A549 (cell line): ENCODE measurements at regions not wholly inside any gene's neighbourhood (a gene's known extent, or its start where the extent isn't known, plus 50 kb on each side); places are given as distances from the start of the nearest gene placed in this dataset.

Source experiments
- ATAC-seq, 2 experiments: fragments of 200-7000 bp in 1 of 2; fragments of >200 bp in 1 of 2; cut with Nextera tagmentation in 1 of 2; cut with Tn5 transposase in 1 of 2; 3 replicates each; pipeline versions ENCODE4 v1.8.0 to v1.9.1; 2018 to 2020; ENCODE audit warnings: mild to moderate bottlenecking in 1 of 2, moderate library complexity in 1 of 2
- CTCF ChIA-PET: fragments of 300-600 bp; sonication (Branson Sonifier 250); formaldehyde crosslinking; extraction: SDS; loops from one replicate; lab custom pipeline; 2021; ENCODE audit warnings: antibody characterized with exemption, inconsistent platforms; lab: Yijun Ruan, JAX
- POLR2A ChIA-PET: fragments of 350-600 bp; formaldehyde crosslinking; extraction: SDS; loops from one replicate; lab custom pipeline; 2021; ENCODE audit warnings: antibody characterized with exemption, inconsistent platforms; lab: Yijun Ruan, JAX
- DNase-seq, 2 experiments: peaks; one replicate each; pipeline versions ENCODE4 v3.0.0 to v3.0.0-alpha.2; 2011 to 2016; ENCODE audit warnings: low read depth in 1 of 2, low spot score in 1 of 2
- FAIRE-seq: peaks from 2 replicates; lab custom pipeline; 2011; peaks lifted over from hg19 to GRCh38; lab: Jason Lieb, UNC
- H3K27ac ChIP-seq, 2 experiments: fragments of >200 bp; sonication (Bioruptor Twin); formaldehyde crosslinking; 3 replicates each; pipeline ENCODE4 v1.5.1; 2016 to 2017
- H3K4me1 ChIP-seq: fragments of >200 bp; sonication (Bioruptor Twin); formaldehyde crosslinking; 3 replicates; pipeline ENCODE4 v1.6.1; 2016
- H3K4me2 ChIP-seq: fragments of >200 bp; sonication (Bioruptor Twin); formaldehyde crosslinking; 3 replicates; pipeline ENCODE4 v1.6.1; 2016
- H3K4me3 ChIP-seq: fragments of >200 bp; sonication (Bioruptor Twin); formaldehyde crosslinking; 3 replicates; pipeline ENCODE4 v1.5.1; 2016
- H3K9me3 ChIP-seq: fragments of >200 bp; sonication (Bioruptor Twin); formaldehyde crosslinking; 3 replicates; pipeline ENCODE4 v1.6.1; 2016
- BHLHE40 ChIP-seq: IDR thresholded peaks from 2 replicates; pipeline ENCODE4 v1.6.1; 2012; ENCODE audit warnings: low read depth, low read length, inconsistent platforms
- CBX2 ChIP-seq: fragments of 200-600 bp; sonication (generic); IDR thresholded peaks from 2 replicates; pipeline ENCODE4 v1.6.1; 2016; ENCODE audit warnings: low read depth, mild to moderate bottlenecking, borderline replicate concordance
- EHF ChIP-seq: fragments of 250-450 bp; sonication (Bioruptor Pico); IDR thresholded peaks from 2 replicates; pipeline ENCODE4 v1.5.0; 2020; ENCODE audit warnings: mild to moderate bottlenecking
- EHMT2 ChIP-seq: fragments of 200-600 bp; sonication (generic); IDR thresholded peaks from 2 replicates; pipeline ENCODE4 v1.6.1; 2016; ENCODE audit warnings: antibody characterized with exemption, low read depth, mild to moderate bottlenecking, moderate library complexity
- ELK1 ChIP-seq: fragments of 150-350 bp; IDR thresholded peaks from 2 replicates; pipeline ENCODE4 v1.6.1; 2014; ENCODE audit warnings: low read depth, mild to moderate bottlenecking, low read length
- FOXS1 ChIP-seq: fragments of 250-450 bp; sonication (Bioruptor Pico); IDR thresholded peaks from 2 replicates; pipeline ENCODE4 v1.5.0; 2020; ENCODE audit warnings: mild to moderate bottlenecking, moderate library complexity
- GATA3 ChIP-seq: IDR thresholded peaks from 2 replicates; pipeline ENCODE4 v1.6.1; 2012; ENCODE audit warnings: borderline replicate concordance
- HDAC2 ChIP-seq: fragments of 200-600 bp; sonication (generic); IDR thresholded peaks from 2 replicates; pipeline ENCODE4 v1.6.1; 2016
- HEYL ChIP-seq: fragments of 250-450 bp; sonication (Bioruptor Pico); IDR thresholded peaks from 2 replicates; pipeline ENCODE4 v1.8.0; 2021; ENCODE audit warnings: mild to moderate bottlenecking, moderate library complexity
- HOXB13 ChIP-seq: fragments of 250-450 bp; sonication (Bioruptor Pico); IDR thresholded peaks from 2 replicates; pipeline ENCODE4 v1.5.0; 2020; ENCODE audit warnings: low read depth, mild to moderate bottlenecking, moderate library complexity
- JUN ChIP-seq, 2 experiments: fragments of >200 bp; sonication (Bioruptor Twin); formaldehyde crosslinking; IDR thresholded peaks; 2 replicates in 1 of 2; 3 replicates in 1 of 2; pipeline ENCODE4 v1.6.1; 2016 to 2017
- JUNB ChIP-seq: fragments of >200 bp; sonication (Bioruptor Twin); formaldehyde crosslinking; IDR thresholded peaks from 2 replicates; pipeline ENCODE4 v1.6.1; 2016
- MAX ChIP-seq: IDR thresholded peaks from 2 replicates; pipeline ENCODE4 v1.6.1; 2012
- PHF8 ChIP-seq: fragments of 200-600 bp; sonication (generic); IDR thresholded peaks from 2 replicates; pipeline ENCODE4 v1.6.1; 2016; ENCODE audit warnings: low read depth, mild to moderate bottlenecking, antibody characterized with exemption, moderate library complexity, borderline replicate concordance
- POLR2A ChIP-seq: IDR thresholded peaks from 2 replicates; pipeline ENCODE4 v1.6.1; 2012; ENCODE audit warnings: mild to moderate bottlenecking, low read length
- POLR2AphosphoS2 ChIP-seq: conservative IDR thresholded peaks from 2 replicates; pipeline ENCODE4 v1.6.1; 2012; ENCODE audit warnings: low read length, improper control_type of control experiment, inconsistent platforms
- RARB ChIP-seq: fragments of 250-450 bp; sonication (Bioruptor Pico); IDR thresholded peaks from 2 replicates; pipeline ENCODE4 v1.8.0; 2021; ENCODE audit warnings: mild to moderate bottlenecking, moderate library complexity
- SMC3 ChIP-seq: fragments of >200 bp; sonication (Bioruptor Twin); formaldehyde crosslinking; IDR thresholded peaks from 3 replicates; pipeline ENCODE4 v1.6.1; 2018; ENCODE audit warnings: inconsistent platforms
- SREBF2 ChIP-seq: fragments of 450-650 bp; IDR thresholded peaks from 2 replicates; pipeline ENCODE4 v1.6.1; 2014; ENCODE audit warnings: mild to moderate bottlenecking, moderate library complexity
- TFCP2L1 ChIP-seq: fragments of 250-450 bp; sonication (Bioruptor Pico); IDR thresholded peaks from 2 replicates; pipeline ENCODE4 v1.5.0; 2021; ENCODE audit warnings: mild to moderate bottlenecking
- ZNF302 ChIP-seq: fragments of 250-450 bp; sonication (Bioruptor Pico); IDR thresholded peaks from 2 replicates; pipeline ENCODE4 v1.9.0; 2021; ENCODE audit warnings: inconsistent platforms, mild to moderate bottlenecking, moderate library complexity
- ZSCAN20 ChIP-seq: fragments of 250-450 bp; sonication (Bioruptor Pico); IDR thresholded peaks from 2 replicates; pipeline ENCODE4 v1.8.0; 2022; ENCODE audit warnings: mild to moderate bottlenecking, moderate library complexity
- WGBS: methylation state at CpG from one replicate; pipeline ENCODE4 v1.1.6; 2017; ENCODE audit errors: missing lambda C conversion rate; 5-methylcytosine and 5-hydroxymethylcytosine counted together
- TF ChIP-seq, protein P1 (sequence below): fragments of 450-650 bp; IDR thresholded peaks from 2 replicates; pipeline ENCODE4 v1.6.1; 2014; ENCODE audit warnings: antibody characterized with exemption
- TF ChIP-seq, protein P2 (sequence below): IDR thresholded peaks from 2 replicates; pipeline ENCODE4 v1.6.1; 2012; ENCODE audit warnings: low read depth, borderline replicate concordance

DNA sequence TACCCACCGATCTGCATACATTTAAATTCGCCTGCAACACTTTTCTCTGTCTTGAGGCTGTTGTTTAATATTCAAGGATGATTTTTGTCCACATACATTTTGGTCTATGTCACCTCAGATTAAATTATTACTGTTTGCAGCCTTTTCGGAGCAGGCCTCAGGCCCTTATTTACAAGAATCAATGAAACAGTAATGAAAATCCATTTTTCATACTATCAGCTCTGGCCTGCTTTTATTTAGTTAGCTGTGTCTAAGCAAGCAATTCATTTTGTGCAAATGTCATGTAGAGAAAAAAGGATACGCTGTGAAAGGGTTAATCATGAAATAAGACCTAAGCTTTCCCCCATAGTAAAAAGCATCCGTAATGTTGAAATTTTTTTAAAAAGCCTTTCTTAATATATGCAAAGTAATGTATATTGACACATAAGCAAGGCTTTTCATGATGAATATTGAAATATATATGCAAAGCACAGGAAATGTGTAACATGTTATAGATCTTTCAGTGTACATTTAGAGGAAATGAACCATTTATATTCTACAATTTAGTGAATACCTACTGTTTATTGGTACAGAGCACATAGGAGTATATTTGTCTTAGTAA is 1135.3 kb upstream of the ZEB2 start:
- DNase-seq (no peak), FAIRE-seq (no peak), ATAC-seq (no peak)
- Histone ChIP-seq H3K4me3 (no peak overlapping the region), H3K4me1 (0 out of 3 replicates have a peak, but pooled peaks cover 2% of the 10 kb centered on the region), H3K9me3 (no peaks in the 10 kb centered on the region), H3K27ac (no peak overlapping the region), H3K4me2 (no peak overlapping the region)
- ChIA-PET POLR2A (no interaction called here), CTCF (no interaction called here)
- TF ChIP-seq SREBF2 (no peak), GATA3 (no peak), ZSCAN20 (CRISPR knock-in tag) (no peak), FOXS1 (no peak), TFCP2L1 (CRISPR knock-in tag) (no peak), ELK1 (no peak), HDAC2 (no peak), HOXB13 (no peak), POLR2AphosphoS2 (no peak), RARB (CRISPR knock-in tag) (no peak), HEYL (CRISPR knock-in tag) (no peak), EHF (CRISPR knock-in tag) (no peak)
- 71% methylated on average over 5 of the region's 5 CpGs for WGBS

GRCh38 chr2:145654746-145655145 is 1134.8 kb upstream of the ZEB2 start:
- FAIRE-seq (no peak), DNase-seq (no peak), ATAC-seq (no peak)
- Histone ChIP-seq H3K9me3 (no peaks in the 10 kb centered on the region), H3K4me3 (no peak overlapping the region), H3K4me1 (0 out of 3 replicates have a peak, but pooled peaks cover 2% of the 10 kb centered on the region), H3K27ac (no peak overlapping the region), H3K4me2 (no peak overlapping the region)
- WGBS: 66% methylated on average over 3 of the region's 3 CpGs
- TF ChIP-seq SMC3 (no peak), EHMT2 (no peak), EHF (CRISPR knock-in tag) (no peak), CBX2 (no peak), ZNF302 (CRISPR knock-in tag) (no peak), HOXB13 (no peak), PHF8 (no peak), RARB (CRISPR knock-in tag) (no peak), MAX (no peak), POLR2A (no peak), BHLHE40 (no peak), JUN (IDR thresholded peaks at IDR 0.05) (no peak), ELK1 (no peak), JUNB (no peak), HDAC2 (no peak)
- TF ChIP-seq, protein P1, sequence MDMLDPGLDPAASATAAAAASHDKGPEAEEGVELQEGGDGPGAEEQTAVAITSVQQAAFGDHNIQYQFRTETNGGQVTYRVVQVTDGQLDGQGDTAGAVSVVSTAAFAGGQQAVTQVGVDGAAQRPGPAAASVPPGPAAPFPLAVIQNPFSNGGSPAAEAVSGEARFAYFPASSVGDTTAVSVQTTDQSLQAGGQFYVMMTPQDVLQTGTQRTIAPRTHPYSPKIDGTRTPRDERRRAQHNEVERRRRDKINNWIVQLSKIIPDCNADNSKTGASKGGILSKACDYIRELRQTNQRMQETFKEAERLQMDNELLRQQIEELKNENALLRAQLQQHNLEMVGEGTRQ: no peak
- TF ChIP-seq, protein P2, sequence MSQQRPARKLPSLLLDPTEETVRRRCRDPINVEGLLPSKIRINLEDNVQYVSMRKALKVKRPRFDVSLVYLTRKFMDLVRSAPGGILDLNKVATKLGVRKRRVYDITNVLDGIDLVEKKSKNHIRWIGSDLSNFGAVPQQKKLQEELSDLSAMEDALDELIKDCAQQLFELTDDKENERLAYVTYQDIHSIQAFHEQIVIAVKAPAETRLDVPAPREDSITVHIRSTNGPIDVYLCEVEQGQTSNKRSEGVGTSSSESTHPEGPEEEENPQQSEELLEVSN: no peak
- POLR2A ChIA-PET: no interaction called here
- CTCF ChIA-PET: no interaction called here
